Endodermal cell (in vitro differentiated cells): ENCODE measurements at regions not wholly inside any gene's neighbourhood (a gene's known extent, or its start where the extent isn't known, plus 50 kb on each side); places are given as distances from the start of the nearest gene placed in this dataset.

Experiments used
- DNase-seq: peaks from one replicate; pipeline ENCODE4 v3.0.0-alpha.2; 2017
- H3K27ac ChIP-seq: 2 replicates; pipeline ENCODE4 v1.5.1; 2013; ENCODE audit warnings: mild to moderate bottlenecking, low read depth, low read length, moderate library complexity
- H3K27me3 ChIP-seq: 2 replicates; pipeline ENCODE4 v1.6.1; 2013; ENCODE audit warnings: mild to moderate bottlenecking, low read length, moderate library complexity; ENCODE audit not compliant: insufficient read depth, control insufficient read depth, poor library complexity, severe bottlenecking
- H3K36me3 ChIP-seq: 2 replicates; pipeline ENCODE4 v1.7.0; 2013; ENCODE audit warnings: mild to moderate bottlenecking, low read length, moderate library complexity; ENCODE audit not compliant: control insufficient read depth, insufficient read depth
- H3K4me1 ChIP-seq: one replicate; pipeline ENCODE4 v1.7.0; 2013; ENCODE audit warnings: low read length; ENCODE audit not compliant: control insufficient read depth, insufficient read depth
- H3K4me3 ChIP-seq: 2 replicates; pipeline ENCODE4 v1.5.1; 2013; ENCODE audit warnings: mild to moderate bottlenecking, low read length, moderate library complexity
- H3K9ac ChIP-seq: 2 replicates; pipeline ENCODE4 v1.6.1; 2013; ENCODE audit warnings: mild to moderate bottlenecking, low read length, moderate library complexity; ENCODE audit not compliant: poor library complexity, severe bottlenecking; ENCODE audit errors: extremely low read depth
- H3K9me3 ChIP-seq: 2 replicates; pipeline ENCODE4 v1.6.1; 2013; ENCODE audit warnings: mild to moderate bottlenecking, low read length, moderate library complexity; ENCODE audit not compliant: control insufficient read depth
- H3K27ac Mint-ChIP-seq: 2 replicates; pipeline ENCODE4 v1.8.0; 2020; ENCODE audit warnings: mixed read lengths
- H3K27me3 Mint-ChIP-seq: 2 replicates; pipeline ENCODE4 v1.8.0; 2021; ENCODE audit warnings: mild to moderate bottlenecking, mixed read lengths; ENCODE audit not compliant: insufficient read depth
- H3K36me3 Mint-ChIP-seq: 2 replicates; pipeline ENCODE4 v1.8.0; 2020; ENCODE audit warnings: low read depth, mixed read lengths
- H3K4me1 Mint-ChIP-seq: 2 replicates; pipeline ENCODE4 v1.8.0; 2020; ENCODE audit warnings: mixed read lengths
- H3K4me3 Mint-ChIP-seq: 2 replicates; pipeline ENCODE4 v1.8.0; 2020; ENCODE audit warnings: mild to moderate bottlenecking, moderate library complexity, mixed read lengths
- H3K9me3 Mint-ChIP-seq: 2 replicates; pipeline ENCODE4 v1.8.0; 2020; ENCODE audit warnings: mild to moderate bottlenecking, mixed read lengths
- WGBS, 2 experiments: methylation state at CpG; one replicate each; pipeline versions ENCODE4 v1.1.5 to v1.1.7; 2013; ENCODE audit warnings: missing lambda C conversion rate in 2 of 2, mixed read lengths in 1 of 2; ENCODE audit not compliant: insufficient coverage in 1 of 2, insufficient read length in 1 of 2; 5-methylcytosine and 5-hydroxymethylcytosine counted together
- TF ChIP-seq, protein P1 (sequence below): fragments of 200-600 bp; sonication (generic); conservative IDR thresholded peaks from 2 replicates; pipeline ENCODE4 v1.5.0; 2021; ENCODE audit warnings: antibody characterized with exemption, mild to moderate bottlenecking

DNA sequence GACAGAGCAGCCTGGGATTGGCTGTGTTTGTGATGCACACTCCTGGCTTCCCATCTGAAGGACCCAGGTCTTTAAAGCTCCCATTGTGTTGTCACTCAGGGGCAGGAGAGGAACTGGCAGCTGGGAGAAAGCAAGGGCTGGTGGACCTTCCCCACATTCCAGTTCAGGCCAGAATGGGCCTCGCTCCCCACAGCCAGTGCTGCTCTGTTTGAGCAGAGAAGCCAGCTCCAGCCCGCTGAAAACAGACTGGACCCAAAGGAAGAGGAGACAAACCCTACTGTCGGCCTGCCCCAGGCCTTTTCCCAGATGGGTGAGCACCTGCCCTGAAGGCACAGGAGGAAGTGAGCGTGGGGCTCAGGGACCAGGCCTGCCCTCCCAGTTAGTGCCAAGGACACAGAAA, 499.4 kb downstream of the NPHP4 start:
- no peaks in the 10 kb centered on the region for H3K9me3 ChIP-seq
- no peaks in the 10 kb centered on the region for H3K4me1 ChIP-seq
- Mint-ChIP-seq H3K27me3 (peaks cover 8% of the 10 kb centered on the region), H3K36me3 (no peaks in the 10 kb centered on the region), H3K27ac (no peak overlapping the region), H3K4me3 (no peak overlapping the region), H3K9me3 (no peaks in the 10 kb centered on the region), H3K4me1 (no peaks in the 10 kb centered on the region)
- no peaks in the 10 kb centered on the region for H3K27me3 ChIP-seq
- TF ChIP-seq, protein P1, sequence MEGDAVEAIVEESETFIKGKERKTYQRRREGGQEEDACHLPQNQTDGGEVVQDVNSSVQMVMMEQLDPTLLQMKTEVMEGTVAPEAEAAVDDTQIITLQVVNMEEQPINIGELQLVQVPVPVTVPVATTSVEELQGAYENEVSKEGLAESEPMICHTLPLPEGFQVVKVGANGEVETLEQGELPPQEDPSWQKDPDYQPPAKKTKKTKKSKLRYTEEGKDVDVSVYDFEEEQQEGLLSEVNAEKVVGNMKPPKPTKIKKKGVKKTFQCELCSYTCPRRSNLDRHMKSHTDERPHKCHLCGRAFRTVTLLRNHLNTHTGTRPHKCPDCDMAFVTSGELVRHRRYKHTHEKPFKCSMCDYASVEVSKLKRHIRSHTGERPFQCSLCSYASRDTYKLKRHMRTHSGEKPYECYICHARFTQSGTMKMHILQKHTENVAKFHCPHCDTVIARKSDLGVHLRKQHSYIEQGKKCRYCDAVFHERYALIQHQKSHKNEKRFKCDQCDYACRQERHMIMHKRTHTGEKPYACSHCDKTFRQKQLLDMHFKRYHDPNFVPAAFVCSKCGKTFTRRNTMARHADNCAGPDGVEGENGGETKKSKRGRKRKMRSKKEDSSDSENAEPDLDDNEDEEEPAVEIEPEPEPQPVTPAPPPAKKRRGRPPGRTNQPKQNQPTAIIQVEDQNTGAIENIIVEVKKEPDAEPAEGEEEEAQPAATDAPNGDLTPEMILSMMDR, result no peak
- no peak for DNase-seq
- no peak overlapping the region for H3K4me3 ChIP-seq
- H3K27ac ChIP-seq, result no peak overlapping the region
- WGBS, 2 experiments, result 84 to 100% methylated on average over 3 to 4 of the region's 4 CpGs
- H3K36me3 ChIP-seq, result no peaks in the 10 kb centered on the region
- H3K9ac ChIP-seq, result no peak overlapping the region

DNA sequence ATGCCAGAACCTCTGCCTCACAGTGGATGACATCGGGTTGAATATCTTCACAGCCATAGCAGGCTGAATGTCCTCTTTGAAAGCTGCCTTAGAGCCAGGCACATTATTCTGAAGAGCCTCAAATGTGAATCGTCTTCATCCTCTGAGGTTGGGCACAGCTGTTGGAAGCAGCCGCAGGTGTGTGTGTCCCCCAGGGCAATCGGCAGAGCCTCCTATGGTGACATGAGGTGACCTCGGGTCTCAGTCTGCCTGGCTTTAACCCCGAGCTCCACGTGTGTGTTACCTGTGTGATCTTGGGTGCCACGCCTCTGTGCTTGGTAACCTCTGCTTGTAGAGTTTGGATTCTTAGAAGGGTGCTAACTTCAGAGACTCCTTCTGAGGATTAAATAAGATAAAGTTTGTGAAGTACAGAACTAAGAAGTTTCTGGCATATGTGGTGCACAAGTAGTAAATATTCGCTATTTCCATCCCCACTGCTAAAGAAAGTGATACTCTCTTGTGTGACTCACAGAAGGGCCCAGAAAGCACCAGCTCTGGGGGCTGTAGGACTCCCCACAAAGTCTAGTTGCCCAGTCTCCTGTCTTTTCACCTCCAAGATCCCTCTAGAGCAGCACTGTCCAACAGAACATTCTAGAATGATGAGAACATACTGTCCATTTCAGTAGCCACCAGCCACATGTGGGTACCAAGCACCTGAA, 500.9 kb downstream of the NPHP4 start:
- Histone ChIP-seq H3K27me3 (no peaks in the 10 kb centered on the region), H3K4me3 (no peak overlapping the region), H3K36me3 (no peaks in the 10 kb centered on the region), H3K27ac (no peak overlapping the region), H3K4me1 (no peaks in the 10 kb centered on the region), H3K9me3 (no peaks in the 10 kb centered on the region), H3K9ac (no peak overlapping the region)
- no peak overlapping the region for H3K27ac Mint-ChIP-seq
- TF ChIP-seq, protein P1, result no peak
- H3K27me3 Mint-ChIP-seq, result peaks cover 2% of the 10 kb centered on the region
- DNase-seq, result no peak
- no peaks in the 10 kb centered on the region for H3K9me3 Mint-ChIP-seq
- H3K4me3 Mint-ChIP-seq, result no peak overlapping the region
- no peaks in the 10 kb centered on the region for H3K4me1 Mint-ChIP-seq
- no peaks in the 10 kb centered on the region for H3K36me3 Mint-ChIP-seq
- WGBS, 2 experiments, result 85 to 86% methylated on average over 7 to 9 of the region's 9 CpGs

DNA sequence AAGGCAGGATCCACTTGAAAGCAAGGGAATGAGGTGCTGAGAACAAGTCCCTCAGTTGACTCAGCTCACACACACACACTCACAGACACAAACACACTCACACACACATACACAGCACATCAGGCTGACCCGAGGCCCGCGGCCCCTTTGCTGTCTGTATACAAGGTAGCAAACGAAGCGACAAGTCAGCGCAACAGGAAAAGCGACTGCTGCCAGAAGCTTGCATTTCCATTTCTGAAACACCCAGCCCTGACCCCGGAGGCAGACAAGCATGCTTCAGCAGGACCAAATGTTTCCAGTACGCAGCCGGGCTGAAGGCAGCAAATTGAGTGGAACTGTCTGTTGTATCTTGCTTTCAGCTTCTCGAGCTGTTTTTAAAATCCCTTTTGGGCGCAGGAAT, 501.6 kb downstream of the NPHP4 start:
- Histone ChIP-seq H3K9ac (no peak overlapping the region), H3K9me3 (no peaks in the 10 kb centered on the region), H3K4me3 (no peak overlapping the region), H3K4me1 (no peaks in the 10 kb centered on the region), H3K27me3 (no peaks in the 10 kb centered on the region), H3K36me3 (no peaks in the 10 kb centered on the region), H3K27ac (no peak overlapping the region)
- DNase-seq, result no peak
- Mint-ChIP-seq H3K27ac (no peak overlapping the region), H3K4me3 (no peak overlapping the region), H3K27me3 (peaks cover under 1% of the 10 kb centered on the region), H3K4me1 (no peaks in the 10 kb centered on the region), H3K36me3 (no peaks in the 10 kb centered on the region), H3K9me3 (no peaks in the 10 kb centered on the region)
- WGBS, 2 experiments, result 92 to 96% methylated on average over 12 of the region's 12 CpGs
- TF ChIP-seq, protein P1, result no peak
